SU-DHL-6 (cell line): ENCODE measurements at regions not wholly inside any gene's neighbourhood (a gene's known extent, or its start where the extent isn't known, plus 50 kb on each side); places are given as distances from the start of the nearest gene placed in this dataset.

Experiments
- CTCF ChIP-seq: fragments of 200-600 bp; sonication (generic); IDR thresholded peaks from one replicate; pipeline ENCODE4 v1.5.1; 2017; ENCODE audit warnings: antibody characterized with exemption, mild to moderate bottlenecking, low read length, moderate library complexity; ENCODE audit not compliant: insufficient read depth, poor library complexity, severe bottlenecking
- EZH2phosphoT487 ChIP-seq: fragments of 200-600 bp; sonication (generic), shearing (Covaris generic); conservative IDR thresholded peaks from 2 replicates; pipeline ENCODE4 v1.6.1; 2018; ENCODE audit warnings: mild to moderate bottlenecking, antibody characterized with exemption, low read length, moderate library complexity, mixed read lengths

GRCh38 chr21:43358940-43359822, 67.8 kb downstream of the SIK1 start:
- TF ChIP-seq CTCF (no peak), EZH2phosphoT487 (no peak)
